ENCODE measurements at regions not wholly inside any gene's neighbourhood (a gene's known extent, or its start where the extent isn't known, plus 50 kb on each side); places are given as distances from the start of the nearest gene placed in this dataset.
A peak's percentile ranks its signal among the peaks of the same experiment; 100 is the strongest.
"Not testable (repeated sequence)": the region's sequence is repeated elsewhere in the genome, so short reads cannot be mapped to it uniquely, and the experiment has no call there.

DNA sequence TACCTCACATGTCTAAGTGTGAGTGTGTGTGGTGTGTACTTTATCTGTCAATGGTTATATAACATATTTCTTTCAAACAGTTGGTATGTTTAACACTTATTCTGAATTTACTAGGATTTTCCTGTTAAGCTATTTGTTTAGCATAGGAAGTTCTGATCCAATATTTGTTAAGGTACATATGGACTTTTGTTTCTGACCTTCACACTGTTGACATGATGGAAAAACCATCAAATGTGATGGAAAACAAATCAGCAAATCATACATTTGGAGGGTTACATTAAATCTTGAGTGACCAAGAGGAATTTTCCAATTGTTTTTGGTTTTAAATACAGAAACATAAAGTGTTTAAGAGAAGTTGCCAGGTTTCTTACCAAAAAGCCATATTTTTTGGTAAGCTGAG lies 638.9 kb downstream of the STK39 start:
- H3K4me3 ChIP-seq: no peak overlapping the region
- H3K36me3 ChIP-seq: no peaks in the 10 kb centered on the region
- H3K27me3 ChIP-seq: no peaks in the 10 kb centered on the region
- no peaks in the 10 kb centered on the region for H3K9me3 ChIP-seq
- DNase-seq: no peak

- Histone ChIP-seq H3K36me3 (no peaks in the 10 kb centered on the region), H3K9me3 (no peaks in the 10 kb centered on the region), H3K4me3 (no peak overlapping the region), H3K27me3 (no peaks in the 10 kb centered on the region)
- DNase-seq: no peak
These were observed 639.7 kb downstream of the STK39 start for GRCh38 chr2:167607731-167608130.

DNA sequence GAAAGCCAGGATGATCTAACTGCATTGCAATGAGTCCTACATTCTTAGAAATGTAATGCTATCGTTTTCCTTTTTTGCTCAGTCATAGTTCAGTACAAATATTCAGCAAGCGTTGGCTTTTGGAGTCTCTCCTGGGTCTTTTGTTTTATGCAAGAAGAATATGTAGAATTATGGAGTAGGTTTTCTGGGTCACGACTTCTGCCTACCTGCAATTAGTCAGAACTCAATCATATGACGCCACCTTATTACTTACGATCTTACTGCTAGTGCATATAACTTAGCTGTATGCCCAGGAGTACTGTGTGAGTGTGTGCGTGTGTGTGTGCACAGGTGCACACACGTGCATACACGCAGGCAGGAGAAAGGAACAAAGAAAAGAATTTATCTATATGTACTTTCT lies 640.2 kb downstream of the STK39 start:
- Histone ChIP-seq H3K9me3 (no peaks in the 10 kb centered on the region), H3K27me3 (no peaks in the 10 kb centered on the region)

GRCh38 chr2:167602122-167602521 lies 645.3 kb downstream of the STK39 start:
- H3K9me3 ChIP-seq: no peaks in the 10 kb centered on the region

More for the DNA sequence above, 640.2 kb downstream of the STK39 start:
- Histone ChIP-seq H3K4me3 (no peak overlapping the region), H3K36me3 (no peaks in the 10 kb centered on the region)
- DNase-seq: no peak

GRCh38 chr2:167599219-167599618 lies 648.2 kb downstream of the STK39 start:
- DNase-seq: no peak
- no peaks in the 10 kb centered on the region for H3K36me3 ChIP-seq
- no peaks in the 10 kb centered on the region for H3K9me3 ChIP-seq
- no peaks in the 10 kb centered on the region for H3K27me3 ChIP-seq
- H3K4me3 ChIP-seq: no peak overlapping the region

More at GRCh38 chr2:167602122-167602521, 645.3 kb downstream of the STK39 start:
- Histone ChIP-seq H3K27me3 (no peaks in the 10 kb centered on the region), H3K4me3 (no peak overlapping the region), H3K36me3 (no peaks in the 10 kb centered on the region)
- DNase-seq: no peak

DNA sequence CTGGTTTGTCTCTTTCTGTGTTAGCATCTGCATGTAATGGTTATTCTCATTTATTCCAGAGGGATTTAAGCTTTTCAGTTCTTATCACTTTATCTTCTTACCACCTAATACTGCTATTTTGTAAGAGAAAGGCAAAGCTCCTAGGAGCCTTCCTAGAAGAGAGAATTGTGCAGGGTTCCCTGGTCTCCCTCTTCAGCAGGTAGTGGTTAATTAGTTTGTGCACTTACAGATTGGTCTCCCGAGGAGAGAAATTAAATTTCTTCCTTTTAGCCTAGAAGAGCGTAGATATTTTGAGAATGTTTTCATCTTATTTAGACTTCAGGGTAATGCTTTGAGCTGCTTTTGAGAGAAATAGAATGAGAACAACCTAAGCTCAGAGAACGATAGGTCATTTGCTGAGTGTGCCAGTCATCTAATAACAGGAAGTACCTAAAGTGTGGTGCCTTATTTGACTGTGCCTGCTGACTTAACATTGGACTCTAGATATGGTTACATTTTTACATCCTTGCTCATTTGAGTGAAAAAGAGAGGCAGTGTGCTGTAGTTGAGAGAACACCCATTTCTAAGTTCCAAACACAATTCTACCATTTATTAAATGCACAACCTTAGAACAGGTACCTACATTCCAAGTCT lies 651.4 kb downstream of the STK39 start:
- H3K36me3 ChIP-seq: no peaks in the 10 kb centered on the region
- no peak for DNase-seq
- H3K27me3 ChIP-seq: no peaks in the 10 kb centered on the region
- H3K4me3 ChIP-seq: no peak overlapping the region
- no peaks in the 10 kb centered on the region for H3K9me3 ChIP-seq

DNA sequence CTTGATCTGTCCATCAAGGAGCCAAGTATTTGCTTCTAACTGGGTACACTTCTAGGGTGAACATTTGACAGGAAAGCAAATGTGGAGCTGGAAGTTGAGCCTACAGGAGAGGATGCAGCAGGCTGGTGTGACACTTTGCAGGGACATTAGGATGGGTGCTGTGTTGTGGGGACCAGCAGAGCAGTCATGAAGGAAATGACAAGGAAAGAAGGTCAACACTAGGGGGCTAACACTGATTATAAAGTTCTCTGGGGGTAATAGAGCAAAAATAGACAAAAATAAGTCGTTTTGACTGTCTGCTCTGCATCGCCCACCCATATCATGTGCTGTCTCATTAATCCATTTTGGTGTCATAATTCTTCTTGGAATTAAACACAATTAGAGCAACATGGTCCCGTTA lies 652.4 kb downstream of the STK39 start:
- Histone ChIP-seq H3K9me3 (no peaks in the 10 kb centered on the region), H3K4me3 (no peak overlapping the region), H3K36me3 (no peaks in the 10 kb centered on the region), H3K27me3 (no peaks in the 10 kb centered on the region)
- no peak for DNase-seq

GRCh38 chr2:167592441-167592840 lies 655.0 kb downstream of the STK39 start:
- DNase-seq: no peak
- Histone ChIP-seq H3K27me3 (no peaks in the 10 kb centered on the region), H3K9me3 (no peaks in the 10 kb centered on the region), H3K36me3 (no peaks in the 10 kb centered on the region), H3K4me3 (no peak overlapping the region)

- Histone ChIP-seq H3K9me3 (no peaks in the 10 kb centered on the region), H3K4me3 (no peak overlapping the region), H3K36me3 (no peaks in the 10 kb centered on the region), H3K27me3 (no peaks in the 10 kb centered on the region)
- DNase-seq: peak; percentile 79
These were observed 664.8 kb downstream of the STK39 start for GRCh38 chr2:167582619-167583018.

DNA sequence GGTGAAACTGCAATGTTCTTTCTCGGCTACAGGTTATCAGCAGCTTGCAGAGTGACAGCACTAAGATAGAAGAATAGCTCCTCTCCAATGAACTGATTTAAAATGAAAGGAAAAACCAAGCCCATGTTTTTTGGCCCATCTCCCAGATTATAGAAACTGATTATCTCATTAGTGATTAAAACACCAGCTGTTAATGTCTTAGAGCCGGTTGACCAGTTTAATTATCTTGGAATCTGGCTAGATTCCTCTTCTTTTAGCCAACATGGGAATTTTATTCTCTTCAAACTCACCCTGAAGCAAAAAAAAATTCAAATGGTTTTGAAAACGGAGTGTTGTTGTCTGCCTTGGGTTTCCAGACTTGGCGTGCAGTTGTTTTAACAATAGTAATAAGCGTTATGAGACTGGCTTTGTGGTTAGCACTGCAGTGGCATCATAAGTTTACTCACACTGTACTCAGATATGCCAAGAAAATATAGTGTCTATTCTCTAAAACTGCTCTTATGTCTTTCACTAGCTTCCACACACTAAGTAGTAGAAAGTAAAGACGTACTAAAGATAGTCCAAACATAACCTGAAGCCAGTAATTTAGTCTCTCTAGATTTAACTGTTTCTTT lies 665.3 kb downstream of the STK39 start:
- no peaks in the 10 kb centered on the region for H3K36me3 ChIP-seq
- DNase-seq: peak; percentile 55
- H3K4me3 ChIP-seq: peak overlapping the region; percentile 26

GRCh38 chr2:167579826-167580225 lies 667.6 kb downstream of the STK39 start:
- no peaks in the 10 kb centered on the region for H3K36me3 ChIP-seq
- no peaks in the 10 kb centered on the region for H3K27me3 ChIP-seq
- no peak overlapping the region for H3K4me3 ChIP-seq
- no peak for DNase-seq
- H3K9me3 ChIP-seq: no peaks in the 10 kb centered on the region

More for the DNA sequence above, 665.3 kb downstream of the STK39 start:
- no peaks in the 10 kb centered on the region for H3K27me3 ChIP-seq
- H3K9me3 ChIP-seq: no peaks in the 10 kb centered on the region

DNA sequence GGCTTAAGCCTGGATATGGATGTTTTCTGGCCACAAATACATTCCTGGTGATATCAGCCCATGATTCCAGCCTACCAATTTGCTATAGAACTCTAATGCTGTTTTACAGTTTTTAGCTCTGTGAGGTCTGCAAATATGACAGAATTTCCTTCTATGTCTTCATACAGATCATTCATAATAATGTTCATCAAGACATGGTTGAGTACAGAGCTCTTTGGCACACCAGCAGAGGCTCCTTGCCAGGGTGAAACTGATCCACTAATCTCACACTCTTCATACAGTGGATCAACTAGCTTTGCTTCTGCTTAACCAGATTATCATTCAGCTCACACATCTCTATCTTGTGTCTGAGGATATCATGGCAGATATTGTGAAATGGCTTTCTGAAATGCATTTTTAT lies 672.1 kb downstream of the STK39 start:
- Histone ChIP-seq H3K9me3 (no peaks in the 10 kb centered on the region), H3K36me3 (no peaks in the 10 kb centered on the region), H3K4me3 (no peak overlapping the region), H3K27me3 (no peaks in the 10 kb centered on the region)
- DNase-seq: no peak

- no peak overlapping the region for H3K4me3 ChIP-seq
- H3K9me3 ChIP-seq: no peaks in the 10 kb centered on the region
- H3K36me3 ChIP-seq: no peaks in the 10 kb centered on the region
- H3K27me3 ChIP-seq: no peaks in the 10 kb centered on the region
- no peak for DNase-seq
These were observed 674.3 kb downstream of the STK39 start for GRCh38 chr2:167572883-167573619.

GRCh38 chr2:167570370-167570769 lies 677.0 kb downstream of the STK39 start:
- H3K9me3 ChIP-seq: no peaks in the 10 kb centered on the region
- H3K4me3 ChIP-seq: no peak overlapping the region
- no peaks in the 10 kb centered on the region for H3K27me3 ChIP-seq
- DNase-seq: no peak
- H3K36me3 ChIP-seq: no peaks in the 10 kb centered on the region

DNA sequence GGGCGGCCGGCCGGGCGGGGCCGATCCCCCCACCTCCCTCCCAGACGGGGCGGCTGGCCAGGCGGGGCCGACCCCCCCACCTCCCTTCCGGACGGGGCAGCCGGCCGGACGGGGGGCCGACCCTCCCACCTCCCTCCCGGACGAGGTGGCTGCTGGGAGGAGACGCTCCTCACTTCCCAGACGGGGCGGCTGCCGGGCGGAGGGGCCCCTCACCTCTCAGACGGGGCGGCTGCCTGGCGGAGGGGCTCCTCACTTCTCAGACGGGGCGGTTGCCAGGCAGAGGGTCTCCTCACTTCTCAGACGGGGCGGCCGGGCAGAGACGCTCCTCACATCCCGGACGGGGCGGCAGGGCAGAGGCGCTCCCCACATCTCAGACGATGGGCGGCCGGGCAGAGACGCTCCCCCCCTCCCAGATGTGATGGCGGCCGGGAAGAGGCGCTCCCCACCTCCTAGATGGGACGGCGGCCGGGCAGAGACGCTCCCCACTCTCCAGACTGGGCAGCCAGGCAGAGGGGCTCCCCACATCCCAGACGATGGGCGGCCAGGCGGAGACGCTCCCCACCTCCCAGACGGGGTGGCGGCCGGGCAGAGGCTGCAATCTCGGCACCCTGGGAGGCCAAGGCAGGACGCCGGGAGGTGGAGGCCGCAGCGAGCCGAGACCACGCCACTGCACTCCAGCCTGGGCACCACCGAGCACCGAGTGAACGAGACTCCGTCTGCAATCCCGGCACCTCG lies 675.8 kb downstream of the XIRP2 start:
- not testable (repeated sequence) for H3K27me3 ChIP-seq, H3K36me3 ChIP-seq, DNase-seq, H3K9me3 ChIP-seq, H3K4me3 ChIP-seq

GRCh38 chr2:167558272-167558991 lies 670.2 kb downstream of the XIRP2 start:
- not testable (repeated sequence) for H3K36me3 ChIP-seq, H3K9me3 ChIP-seq, H3K27me3 ChIP-seq, DNase-seq, H3K4me3 ChIP-seq
